IMR-90 (cell line): ENCODE measurements at regions not wholly inside any gene's neighbourhood (a gene's known extent, or its start where the extent isn't known, plus 50 kb on each side); places are given as distances from the start of the nearest gene placed in this dataset.

Experiments
- ATAC-seq: fragments of 200-7000 bp; cut with Tn5 transposase; 2 replicates; pipeline ENCODE4 v1.9.1; 2020; ENCODE audit warnings: low read depth, mild to moderate bottlenecking, moderate library complexity
- BruUV-seq: library from RNA; stranded (reverse); fragments of 400-500 nt; replicated peaks from 2 replicates; lab custom pipeline; 2021; lab: Mats Ljungman, UMichigan
- CTCF ChIA-PET: fragments of 300-600 bp; formaldehyde crosslinking; extraction: SDS; loops from one replicate; lab custom pipeline; 2021; ENCODE audit warnings: antibody characterized with exemption; lab: Yijun Ruan, JAX
- POLR2A ChIA-PET: fragments of 300-600 bp; sonication (Branson Sonifier 250); formaldehyde crosslinking; loops from one replicate; lab custom pipeline; 2022; ENCODE audit warnings: antibody characterized with exemption; ENCODE audit not compliant: unreplicated experiment; lab: Charles Lee
- DNase-seq: peaks from one replicate; pipeline ENCODE4 v3.0.0; 2013
- H2AFZ ChIP-seq: replicated peaks from 2 replicates; pipeline ENCODE3; 2013; ENCODE audit warnings: low read length, mild to moderate bottlenecking; ENCODE audit not compliant: poor library complexity
- H2AK5ac ChIP-seq: 2 replicates; pipeline ENCODE4 v1.6.1; 2013; ENCODE audit warnings: low read depth, low read length, inconsistent platforms
- H2AK9ac ChIP-seq: replicated peaks from 2 replicates; pipeline ENCODE3; 2013; ENCODE audit warnings: mild to moderate bottlenecking, low read depth, low read length, moderate library complexity; ENCODE audit not compliant: poor library complexity
- H2BK120ac ChIP-seq: 2 replicates; pipeline ENCODE4 v1.6.1; 2013; ENCODE audit warnings: low read depth, low read length, inconsistent platforms
- H2BK15ac ChIP-seq: 3 replicates; pipeline ENCODE4 v1.6.1; 2013; ENCODE audit warnings: low read depth, low read length, inconsistent platforms
- H2BK20ac ChIP-seq: 2 replicates; pipeline ENCODE4 v1.6.1; 2013; ENCODE audit warnings: low read depth, mild to moderate bottlenecking, inconsistent platforms, low read length, moderate library complexity
- H2BK5ac ChIP-seq: 2 replicates; pipeline ENCODE4 v1.6.1; 2013; ENCODE audit warnings: mild to moderate bottlenecking, low read depth, low read length, inconsistent platforms; ENCODE audit not compliant: poor library complexity, severe bottlenecking
- H3K14ac ChIP-seq: replicated peaks from 2 replicates; pipeline ENCODE4 v1.6.1; 2013; ENCODE audit warnings: low read depth, low read length, inconsistent platforms
- H3K18ac ChIP-seq: 2 replicates; pipeline ENCODE4 v1.6.1; 2013; ENCODE audit warnings: low read depth, low read length, control low read depth
- H3K23ac ChIP-seq: 2 replicates; pipeline ENCODE4 v1.6.1; 2013; ENCODE audit warnings: low read depth, low read length, inconsistent platforms
- H3K27ac ChIP-seq: 2 replicates; pipeline ENCODE4 v1.5.1; 2013; ENCODE audit warnings: mild to moderate bottlenecking, control low read depth, low read length; ENCODE audit not compliant: insufficient read depth
- H3K27me3 ChIP-seq: 2 replicates; pipeline ENCODE4 v1.6.1; 2013; ENCODE audit warnings: low read length; ENCODE audit not compliant: control insufficient read depth, insufficient read depth
- H3K36me3 ChIP-seq: 2 replicates; pipeline ENCODE4 v1.6.1; 2013; ENCODE audit warnings: low read length, mixed read lengths; ENCODE audit not compliant: control insufficient read depth, insufficient read depth
- H3K4ac ChIP-seq: 2 replicates; pipeline ENCODE4 v1.6.1; 2013; ENCODE audit warnings: low read depth, low read length, inconsistent platforms
- H3K4me1 ChIP-seq: 2 replicates; pipeline ENCODE4 v1.6.1; 2013; ENCODE audit warnings: low read length, mixed read lengths; ENCODE audit not compliant: control insufficient read depth, insufficient read depth
- H3K4me2 ChIP-seq: 2 replicates; pipeline ENCODE4 v1.6.1; 2013; ENCODE audit warnings: low read depth, mild to moderate bottlenecking, control low read depth, low read length, moderate library complexity
- H3K4me3 ChIP-seq: 2 replicates; pipeline ENCODE4 v1.5.1; 2013; ENCODE audit warnings: low read depth, mild to moderate bottlenecking, control low read depth, low read length, moderate library complexity; ENCODE audit not compliant: insufficient read depth
- H3K56ac ChIP-seq: 2 replicates; pipeline ENCODE4 v1.6.1; 2013; ENCODE audit warnings: low read length, inconsistent platforms; ENCODE audit not compliant: insufficient read depth; ENCODE audit errors: extremely low read depth
- H3K79me1 ChIP-seq, 2 experiments: 2 replicates each; pipeline ENCODE4 v1.6.1; 2013; ENCODE audit warnings: low read length in 2 of 2, inconsistent platforms in 1 of 2, low read depth in 1 of 2
- H3K9ac ChIP-seq: 2 replicates; pipeline ENCODE4 v1.6.1; 2013; ENCODE audit warnings: low read depth, low read length, control low read depth
- H3K9me1 ChIP-seq: 2 replicates; pipeline ENCODE4 v1.6.1; 2013; ENCODE audit warnings: low read length, inconsistent platforms; ENCODE audit not compliant: insufficient read depth
- H3K9me3 ChIP-seq: 2 replicates; pipeline ENCODE4 v1.6.1; 2013; ENCODE audit warnings: low read length; ENCODE audit not compliant: control insufficient read depth, insufficient read depth
- H4K20me1 ChIP-seq: 2 replicates; pipeline ENCODE4 v1.6.1; 2013; ENCODE audit warnings: low read length, inconsistent platforms; ENCODE audit not compliant: insufficient read depth
- H4K5ac ChIP-seq: 2 replicates; pipeline ENCODE4 v1.6.1; 2013; ENCODE audit warnings: mild to moderate bottlenecking, low read depth, low read length, control low read depth
- H4K8ac ChIP-seq, 2 experiments: 2 replicates each; pipeline ENCODE4 v1.6.1; 2013; ENCODE audit warnings: low read depth in 2 of 2, low read length in 2 of 2, control low read depth in 1 of 2, inconsistent platforms in 1 of 2
- H4K91ac ChIP-seq: 2 replicates; pipeline ENCODE4 v1.6.1; 2013; ENCODE audit warnings: low read depth, low read length, inconsistent platforms; ENCODE audit not compliant: insufficient read depth
- BHLHE40 ChIP-seq: fragments of 150-350 bp; IDR thresholded peaks from 2 replicates; pipeline ENCODE4 v1.6.1; 2016; ENCODE audit warnings: mild to moderate bottlenecking, low read depth, low read length
- CEBPB ChIP-seq: IDR thresholded peaks from 2 replicates; pipeline ENCODE4 v1.6.1; 2012; ENCODE audit warnings: low read depth, low read length, improper control_type of control experiment
- CHD1 ChIP-seq: IDR thresholded peaks from 2 replicates; pipeline ENCODE4 v1.6.1; 2012; ENCODE audit warnings: low read depth, low read length, improper control_type of control experiment
- FOS ChIP-seq: fragments of 150-350 bp; IDR thresholded peaks from 2 replicates; pipeline ENCODE4 v1.6.1; 2016; ENCODE audit warnings: low read depth, low read length
- MAFK ChIP-seq: IDR thresholded peaks from 2 replicates; pipeline ENCODE4 v1.6.1; 2012; ENCODE audit warnings: low read depth, low read length, improper control_type of control experiment
- MAZ ChIP-seq: IDR thresholded peaks from 2 replicates; pipeline ENCODE4 v1.6.1; 2012; ENCODE audit warnings: low read depth, mild to moderate bottlenecking, low read length, improper control_type of control experiment, moderate library complexity, borderline replicate concordance
- MXI1 ChIP-seq: IDR thresholded peaks from 2 replicates; pipeline ENCODE4 v1.6.1; 2012; ENCODE audit warnings: low read depth, mild to moderate bottlenecking, low read length, moderate library complexity, borderline replicate concordance
- NFE2L2 ChIP-seq: fragments of 150-350 bp; IDR thresholded peaks from 2 replicates; pipeline ENCODE4 v1.6.1; 2016; ENCODE audit warnings: low read depth, mild to moderate bottlenecking, low read length
- POLR2A ChIP-seq: IDR thresholded peaks from 2 replicates; pipeline ENCODE4 v1.6.1; 2012; ENCODE audit warnings: mild to moderate bottlenecking, low read depth, low read length
- RAD21 ChIP-seq: IDR thresholded peaks from 2 replicates; pipeline ENCODE4 v1.6.1; 2012; ENCODE audit warnings: low read length, improper control_type of control experiment
- RCOR1 ChIP-seq: IDR thresholded peaks from 2 replicates; pipeline ENCODE4 v1.6.1; 2012; ENCODE audit warnings: mild to moderate bottlenecking, low read length, improper control_type of control experiment; ENCODE audit not compliant: insufficient replicate concordance
- RFX5 ChIP-seq: IDR thresholded peaks from 2 replicates; pipeline ENCODE4 v1.8.0; 2012; ENCODE audit warnings: low read depth, mild to moderate bottlenecking, low read length, moderate library complexity
- SMC3 ChIP-seq: fragments of 150-350 bp; IDR thresholded peaks from 2 replicates; pipeline ENCODE4 v1.6.1; 2016; ENCODE audit warnings: low read depth, mild to moderate bottlenecking, antibody characterized with exemption, low read length, moderate library complexity
- WGBS, 2 experiments: methylation state at CpG; one replicate each; pipeline versions ENCODE4 v1.1.5 to v1.1.7; 2013; ENCODE audit warnings: missing lambda C conversion rate in 2 of 2; ENCODE audit not compliant: insufficient read length in 1 of 2; ENCODE audit errors: extremely low coverage in 2 of 2; 5-methylcytosine and 5-hydroxymethylcytosine counted together
- dilution Hi-C: fragments of 300-500 bp; cut with HindIII; formaldehyde crosslinking; loops from one replicate; pipeline ENCODE4 v1.14.3; 2018; ENCODE audit warnings: low sequenced_read_pairs; ENCODE audit not compliant: unreplicated experiment
- in situ Hi-C: fragments of 300-500 bp; cut with MboI; formaldehyde crosslinking; loops from 3 replicates; pipeline ENCODE4 v1.14.3; 2019; ENCODE audit warnings: low sequenced_read_pairs, inconsistent platforms, mixed read lengths
- intact Hi-C: fragments of 100-400 bp; cut with micrococcal nuclease; formaldehyde crosslinking; loops from 2 replicates; pipeline ENCODE4 v1.10.0; 2022
- TF ChIP-seq, protein P1 (sequence below): fragments of 150-350 bp; IDR thresholded peaks from 2 replicates; pipeline ENCODE4 v1.6.1; 2017; ENCODE audit warnings: mild to moderate bottlenecking, antibody characterized with exemption, low read length, low read depth
- TF ChIP-seq, protein P2 (sequence below): conservative IDR thresholded peaks from 2 replicates; pipeline ENCODE4 v1.5.1; 2012; ENCODE audit warnings: mild to moderate bottlenecking, low read depth, low read length, improper control_type of control experiment
- TF ChIP-seq, protein P3 (sequence below): fragments of 150-350 bp; IDR thresholded peaks from 2 replicates; pipeline ENCODE4 v1.6.1; 2016; ENCODE audit warnings: low read depth, mild to moderate bottlenecking, low read length, moderate library complexity, borderline replicate concordance

DNA sequence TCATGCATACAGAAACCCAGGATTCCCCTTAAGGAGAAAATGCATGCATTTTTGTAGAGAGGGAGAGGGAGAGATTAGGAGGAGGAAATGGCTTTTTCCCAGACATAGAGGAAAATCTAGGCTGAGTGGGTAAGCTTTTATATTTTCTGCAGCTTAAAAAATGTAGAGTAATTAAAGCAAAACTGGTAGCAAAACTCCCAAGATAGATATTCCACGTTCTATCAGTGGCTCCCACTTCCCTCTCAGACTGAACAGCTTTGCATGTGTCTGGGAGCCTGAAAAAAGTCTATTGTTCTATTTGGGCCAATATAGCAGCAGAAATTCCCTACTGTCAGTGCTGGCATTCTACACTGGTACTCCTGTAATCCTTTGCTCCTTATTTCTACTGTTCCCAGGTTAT is 110.8 kb upstream of the CADPS start:
- H2BK15ac ChIP-seq = no peak overlapping the region
- H3K18ac ChIP-seq = no peak overlapping the region
- H2BK120ac ChIP-seq = no peak overlapping the region
- dilution Hi-C loops = no loop called here
- H4K5ac ChIP-seq = no peak overlapping the region
- POLR2A ChIA-PET = no interaction called here
- no peaks in the 10 kb centered on the region for H3K4me1 ChIP-seq
- H3K4me3 ChIP-seq = no peak overlapping the region
- no peak overlapping the region for H4K8ac ChIP-seq
- no peak overlapping the region for H2BK5ac ChIP-seq
- no peak overlapping the region for H3K4ac ChIP-seq
- no peak overlapping the region for H3K9ac ChIP-seq
- no peaks in the 10 kb centered on the region for H3K9me1 ChIP-seq
- H3K27ac ChIP-seq = no peak overlapping the region
- TF ChIP-seq SMC3 = no peak
- TF ChIP-seq MXI1 = no peak
- no peak for TF ChIP-seq MAFK
- TF ChIP-seq, protein P1, sequence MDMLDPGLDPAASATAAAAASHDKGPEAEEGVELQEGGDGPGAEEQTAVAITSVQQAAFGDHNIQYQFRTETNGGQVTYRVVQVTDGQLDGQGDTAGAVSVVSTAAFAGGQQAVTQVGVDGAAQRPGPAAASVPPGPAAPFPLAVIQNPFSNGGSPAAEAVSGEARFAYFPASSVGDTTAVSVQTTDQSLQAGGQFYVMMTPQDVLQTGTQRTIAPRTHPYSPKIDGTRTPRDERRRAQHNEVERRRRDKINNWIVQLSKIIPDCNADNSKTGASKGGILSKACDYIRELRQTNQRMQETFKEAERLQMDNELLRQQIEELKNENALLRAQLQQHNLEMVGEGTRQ = no peak
- TF ChIP-seq, protein P2, sequence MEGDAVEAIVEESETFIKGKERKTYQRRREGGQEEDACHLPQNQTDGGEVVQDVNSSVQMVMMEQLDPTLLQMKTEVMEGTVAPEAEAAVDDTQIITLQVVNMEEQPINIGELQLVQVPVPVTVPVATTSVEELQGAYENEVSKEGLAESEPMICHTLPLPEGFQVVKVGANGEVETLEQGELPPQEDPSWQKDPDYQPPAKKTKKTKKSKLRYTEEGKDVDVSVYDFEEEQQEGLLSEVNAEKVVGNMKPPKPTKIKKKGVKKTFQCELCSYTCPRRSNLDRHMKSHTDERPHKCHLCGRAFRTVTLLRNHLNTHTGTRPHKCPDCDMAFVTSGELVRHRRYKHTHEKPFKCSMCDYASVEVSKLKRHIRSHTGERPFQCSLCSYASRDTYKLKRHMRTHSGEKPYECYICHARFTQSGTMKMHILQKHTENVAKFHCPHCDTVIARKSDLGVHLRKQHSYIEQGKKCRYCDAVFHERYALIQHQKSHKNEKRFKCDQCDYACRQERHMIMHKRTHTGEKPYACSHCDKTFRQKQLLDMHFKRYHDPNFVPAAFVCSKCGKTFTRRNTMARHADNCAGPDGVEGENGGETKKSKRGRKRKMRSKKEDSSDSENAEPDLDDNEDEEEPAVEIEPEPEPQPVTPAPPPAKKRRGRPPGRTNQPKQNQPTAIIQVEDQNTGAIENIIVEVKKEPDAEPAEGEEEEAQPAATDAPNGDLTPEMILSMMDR = no peak
- TF ChIP-seq CEBPB = no peak
- no peak for TF ChIP-seq CHD1
- no peak for TF ChIP-seq RCOR1
- TF ChIP-seq RAD21 = no peak
- TF ChIP-seq, protein P3, sequence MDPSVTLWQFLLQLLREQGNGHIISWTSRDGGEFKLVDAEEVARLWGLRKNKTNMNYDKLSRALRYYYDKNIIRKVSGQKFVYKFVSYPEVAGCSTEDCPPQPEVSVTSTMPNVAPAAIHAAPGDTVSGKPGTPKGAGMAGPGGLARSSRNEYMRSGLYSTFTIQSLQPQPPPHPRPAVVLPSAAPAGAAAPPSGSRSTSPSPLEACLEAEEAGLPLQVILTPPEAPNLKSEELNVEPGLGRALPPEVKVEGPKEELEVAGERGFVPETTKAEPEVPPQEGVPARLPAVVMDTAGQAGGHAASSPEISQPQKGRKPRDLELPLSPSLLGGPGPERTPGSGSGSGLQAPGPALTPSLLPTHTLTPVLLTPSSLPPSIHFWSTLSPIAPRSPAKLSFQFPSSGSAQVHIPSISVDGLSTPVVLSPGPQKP = no peak
- TF ChIP-seq MAZ = no peak
- TF ChIP-seq NFE2L2 = no peak
- TF ChIP-seq BHLHE40 = no peak
- TF ChIP-seq RFX5 = no peak
- no peak for TF ChIP-seq POLR2A
- TF ChIP-seq FOS = no peak
- no peaks in the 10 kb centered on the region for H3K27me3 ChIP-seq
- H2AFZ ChIP-seq = no peak overlapping the region
- H4K20me1 ChIP-seq = no peaks in the 10 kb centered on the region
- H2AK9ac ChIP-seq = no peak overlapping the region
- no peak overlapping the region for H2BK20ac ChIP-seq
- no peak for ATAC-seq
- CTCF ChIA-PET = no interaction called here
- peaks cover 8% of the 10 kb centered on the region; the same call in 1 of the 2 replicates for H3K9me3 ChIP-seq
- no peaks in the 10 kb centered on the region for H3K36me3 ChIP-seq
- H3K79me1 ChIP-seq = no peaks in the 10 kb centered on the region
- no peak overlapping the region for H3K4me2 ChIP-seq
- DNase-seq = no peak
- no peak overlapping the region for H3K14ac ChIP-seq
- no peak overlapping the region for H3K23ac ChIP-seq
- whole genome bisulfite sequencing, 2 experiments = no CpG with 5 or more reads among the region's 1 CpG
- BruUV-seq = no TSS peak
- no peak overlapping the region for H4K91ac ChIP-seq
- in situ Hi-C loops = no loop called here
- H3K56ac ChIP-seq = no peak overlapping the region
- no peak overlapping the region for H2AK5ac ChIP-seq
- intact Hi-C loops = no loop called here
